ENCODE measurements at regions not wholly inside any gene's neighbourhood (a gene's known extent, or its start where the extent isn't known, plus 50 kb on each side); places are given as distances from the start of the nearest gene placed in this dataset.

GRCh38 chr13:106888148-106888547 lies 320.2 kb upstream of the ARGLU1 start:
- Histone ChIP-seq H3K36me3 (ENCODE audit: control insufficient read depth in 1 of 2, insufficient read depth in 2 of 2, low read length in 2 of 2) (no peaks in the 10 kb centered on the region), H3K27me3 (ENCODE audit: low read depth, low read length) (no peaks in the 10 kb centered on the region), H3K27ac (ENCODE audit: low read length) (no peak overlapping the region), H3K4me3 (ENCODE audit: low read depth in 1 of 2, low read length in 2 of 2) (no peak overlapping the region), H3K4me1 (ENCODE audit: control insufficient read depth in 1 of 2, insufficient read depth in 2 of 2, low read length in 2 of 2) (no peaks in the 10 kb centered on the region), H3K9me3 (ENCODE audit: control insufficient read depth in 1 of 2, low read length in 2 of 2) (peaks cover 0 to 3% of the 10 kb centered on the region in 2 donors)

GRCh38 chr13:106887686-106888085 lies 319.7 kb upstream of the ARGLU1 start:
- Histone ChIP-seq H3K9me3 (ENCODE audit: control insufficient read depth in 1 of 2, low read length in 2 of 2) (peaks cover 0 to 3% of the 10 kb centered on the region in 2 donors), H3K36me3 (ENCODE audit: control insufficient read depth in 1 of 2, insufficient read depth in 2 of 2, low read length in 2 of 2) (no peaks in the 10 kb centered on the region), H3K4me1 (ENCODE audit: control insufficient read depth in 1 of 2, insufficient read depth in 2 of 2, low read length in 2 of 2) (no peaks in the 10 kb centered on the region), H3K27ac (ENCODE audit: low read length) (no peak overlapping the region), H3K4me3 (ENCODE audit: low read depth in 1 of 2, low read length in 2 of 2) (no peak overlapping the region), H3K27me3 (ENCODE audit: low read depth, low read length) (no peaks in the 10 kb centered on the region)

DNA sequence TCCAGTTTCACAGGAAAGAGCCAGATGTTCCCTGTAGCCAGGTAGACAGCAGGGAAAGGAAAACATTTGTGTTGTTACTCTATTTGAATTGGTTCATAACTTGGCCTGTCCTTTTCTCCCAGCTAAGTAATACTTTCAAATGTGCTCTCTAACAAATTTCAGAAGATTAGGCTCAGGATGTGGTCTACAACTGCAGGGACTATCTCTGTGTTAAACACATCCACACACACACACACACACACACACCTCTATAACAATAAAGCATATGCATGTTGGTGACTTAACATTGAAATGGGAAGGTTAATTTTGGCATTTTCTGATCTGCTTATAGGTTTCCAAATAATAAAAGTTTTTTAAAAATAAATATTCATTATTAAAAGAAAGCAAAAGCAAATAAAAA lies 316.0 kb upstream of the ARGLU1 start:
- Histone ChIP-seq H3K9me3 (ENCODE audit: control insufficient read depth in 1 of 2, low read length in 2 of 2) (peaks cover 0 to 1% of the 10 kb centered on the region in 2 donors), H3K4me1 (ENCODE audit: control insufficient read depth in 1 of 2, insufficient read depth in 2 of 2, low read length in 2 of 2) (no peaks in the 10 kb centered on the region)

DNA sequence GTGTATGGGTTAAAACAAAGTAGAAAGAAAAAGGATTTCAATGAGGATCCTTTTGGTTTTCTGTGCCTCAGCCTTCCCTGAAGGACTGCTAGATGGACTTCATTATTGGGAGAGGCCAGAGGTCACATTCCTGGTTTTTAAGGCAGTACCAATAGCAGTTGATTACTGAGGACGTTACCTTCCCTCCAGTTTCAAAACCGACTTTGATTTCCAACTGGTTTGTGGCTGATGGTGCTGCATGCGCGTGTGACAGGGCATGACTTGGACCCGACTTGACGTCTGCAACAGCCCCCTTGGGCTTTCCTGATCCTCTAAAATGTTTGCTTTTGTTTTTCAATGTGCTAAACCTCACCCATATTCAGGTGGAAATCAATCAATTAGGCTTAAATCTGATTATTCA lies 314.3 kb upstream of the ARGLU1 start:
- Histone ChIP-seq H3K27ac (ENCODE audit: low read length) (no peak overlapping the region), H3K4me3 (ENCODE audit: low read depth in 1 of 2, low read length in 2 of 2) (no peak overlapping the region), H3K4me1 (ENCODE audit: control insufficient read depth in 1 of 2, insufficient read depth in 2 of 2, low read length in 2 of 2) (no peaks in the 10 kb centered on the region), H3K9me3 (ENCODE audit: control insufficient read depth in 1 of 2, low read length in 2 of 2) (no peaks in the 10 kb centered on the region), H3K27me3 (ENCODE audit: low read depth, low read length) (no peaks in the 10 kb centered on the region), H3K36me3 (ENCODE audit: control insufficient read depth in 1 of 2, insufficient read depth in 2 of 2, low read length in 2 of 2) (no peaks in the 10 kb centered on the region)

More for the DNA sequence above, 316.0 kb upstream of the ARGLU1 start:
- Histone ChIP-seq H3K27ac (ENCODE audit: low read length) (no peak overlapping the region), H3K4me3 (ENCODE audit: low read depth in 1 of 2, low read length in 2 of 2) (no peak overlapping the region), H3K27me3 (ENCODE audit: low read depth, low read length) (no peaks in the 10 kb centered on the region), H3K36me3 (ENCODE audit: control insufficient read depth in 1 of 2, insufficient read depth in 2 of 2, low read length in 2 of 2) (no peaks in the 10 kb centered on the region)

- H3K27ac ChIP-seq (ENCODE audit: low read length) = no peak overlapping the region
- H3K4me1 ChIP-seq (ENCODE audit: control insufficient read depth in 1 of 2, insufficient read depth in 2 of 2, low read length in 2 of 2) = no peaks in the 10 kb centered on the region
- no peaks in the 10 kb centered on the region for H3K36me3 ChIP-seq (ENCODE audit: control insufficient read depth in 1 of 2, insufficient read depth in 2 of 2, low read length in 2 of 2)
- no peaks in the 10 kb centered on the region for H3K9me3 ChIP-seq (ENCODE audit: control insufficient read depth in 1 of 2, low read length in 2 of 2)
- H3K4me3 ChIP-seq (ENCODE audit: low read depth in 1 of 2, low read length in 2 of 2) = no peak overlapping the region
- H3K27me3 ChIP-seq (ENCODE audit: low read depth, low read length) = no peaks in the 10 kb centered on the region
Observed at GRCh38 chr13:106879806-106880205, 311.9 kb upstream of the ARGLU1 start.

GRCh38 chr13:106874323-106874722 lies 306.4 kb upstream of the ARGLU1 start:
- Histone ChIP-seq H3K27me3 (ENCODE audit: low read depth, low read length) (no peaks in the 10 kb centered on the region), H3K4me1 (ENCODE audit: control insufficient read depth in 1 of 2, insufficient read depth in 2 of 2, low read length in 2 of 2) (no peaks in the 10 kb centered on the region), H3K27ac (ENCODE audit: low read length) (no peak overlapping the region), H3K9me3 (ENCODE audit: control insufficient read depth in 1 of 2, low read length in 2 of 2) (no peaks in the 10 kb centered on the region), H3K36me3 (ENCODE audit: control insufficient read depth in 1 of 2, insufficient read depth in 2 of 2, low read length in 2 of 2) (no peaks in the 10 kb centered on the region), H3K4me3 (ENCODE audit: low read depth in 1 of 2, low read length in 2 of 2) (no peak overlapping the region)

DNA sequence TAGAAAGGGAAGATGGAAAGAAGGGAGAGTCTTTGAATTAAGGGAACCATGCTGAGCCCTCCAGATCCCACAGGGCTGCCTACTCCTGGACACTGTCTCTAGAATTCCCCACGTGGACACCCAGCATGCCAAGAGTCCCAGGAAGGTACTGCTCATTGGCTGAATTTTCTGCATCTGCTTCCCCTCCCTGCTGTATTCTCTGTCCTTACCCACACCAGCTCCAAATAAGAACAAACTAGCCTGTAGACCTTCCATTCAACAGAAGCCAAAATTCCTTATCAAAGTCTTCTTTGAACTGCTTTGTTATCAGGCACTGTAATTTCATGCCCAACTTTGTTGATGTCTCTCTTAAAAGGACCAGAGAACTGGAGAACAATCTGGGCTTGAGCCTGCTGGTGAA lies 305.9 kb upstream of the ARGLU1 start:
- H3K9me3 ChIP-seq (ENCODE audit: control insufficient read depth in 1 of 2, low read length in 2 of 2) = no peaks in the 10 kb centered on the region
- H3K27me3 ChIP-seq (ENCODE audit: low read depth, low read length) = no peaks in the 10 kb centered on the region
- H3K27ac ChIP-seq (ENCODE audit: low read length) = no peak overlapping the region
- no peaks in the 10 kb centered on the region for H3K4me1 ChIP-seq (ENCODE audit: control insufficient read depth in 1 of 2, insufficient read depth in 2 of 2, low read length in 2 of 2)
- H3K36me3 ChIP-seq (ENCODE audit: control insufficient read depth in 1 of 2, insufficient read depth in 2 of 2, low read length in 2 of 2) = no peaks in the 10 kb centered on the region
- no peak overlapping the region for H3K4me3 ChIP-seq (ENCODE audit: low read depth in 1 of 2, low read length in 2 of 2)

- Histone ChIP-seq H3K27ac (ENCODE audit: low read length) (no peak overlapping the region), H3K36me3 (ENCODE audit: control insufficient read depth in 1 of 2, insufficient read depth in 2 of 2, low read length in 2 of 2) (no peaks in the 10 kb centered on the region), H3K27me3 (ENCODE audit: low read depth, low read length) (no peaks in the 10 kb centered on the region), H3K4me1 (ENCODE audit: control insufficient read depth in 1 of 2, insufficient read depth in 2 of 2, low read length in 2 of 2) (no peaks in the 10 kb centered on the region), H3K4me3 (ENCODE audit: low read depth in 1 of 2, low read length in 2 of 2) (peak overlapping the region; percentile 12 to 37), H3K9me3 (ENCODE audit: control insufficient read depth in 1 of 2, low read length in 2 of 2) (no peaks in the 10 kb centered on the region)
Observed at GRCh38 chr13:106867249-106867648, 299.3 kb upstream of the ARGLU1 start.

DNA sequence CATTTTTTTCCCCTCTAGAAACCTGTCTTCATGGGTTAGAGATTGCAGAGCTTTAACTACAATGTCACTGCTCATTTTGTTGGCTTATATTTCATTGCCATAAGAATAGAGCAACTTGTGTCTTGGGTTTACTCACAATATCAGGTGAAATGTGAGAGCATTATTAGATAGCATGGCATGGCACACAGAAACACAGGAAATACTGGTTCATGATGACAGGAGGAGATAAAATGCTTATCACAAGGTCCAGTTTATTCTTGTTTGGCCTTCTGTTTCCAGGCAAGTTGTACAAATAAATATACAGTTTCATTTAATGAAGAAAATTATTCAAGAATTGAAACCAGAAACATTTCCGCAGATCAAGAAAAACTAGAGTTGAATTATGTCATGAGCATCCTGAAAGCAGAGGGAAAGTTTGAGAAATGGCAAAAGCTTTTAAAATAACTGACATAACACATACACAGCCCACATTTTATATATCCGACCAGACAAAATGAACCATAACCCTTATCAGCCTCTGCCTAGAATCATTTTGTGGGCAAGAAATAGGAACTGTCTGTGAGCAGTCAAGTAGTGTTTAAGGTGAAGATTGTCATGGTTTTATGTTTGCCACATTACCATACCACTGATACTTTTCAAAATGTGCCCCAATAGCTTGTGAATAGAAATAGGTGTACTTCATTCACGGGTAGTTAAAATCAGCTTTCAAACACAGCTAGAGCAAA lies 297.9 kb upstream of the ARGLU1 start:
- H3K27me3 ChIP-seq (ENCODE audit: low read depth, low read length) = no peaks in the 10 kb centered on the region
- H3K4me1 ChIP-seq (ENCODE audit: control insufficient read depth in 1 of 2, insufficient read depth in 2 of 2, low read length in 2 of 2) = no peaks in the 10 kb centered on the region
- no peaks in the 10 kb centered on the region for H3K36me3 ChIP-seq (ENCODE audit: control insufficient read depth in 1 of 2, insufficient read depth in 2 of 2, low read length in 2 of 2)
- no peak overlapping the region for H3K27ac ChIP-seq (ENCODE audit: low read length)
- H3K9me3 ChIP-seq (ENCODE audit: control insufficient read depth in 1 of 2, low read length in 2 of 2) = no peaks in the 10 kb centered on the region
- no peak overlapping the region for H3K4me3 ChIP-seq (ENCODE audit: low read depth in 1 of 2, low read length in 2 of 2)

DNA sequence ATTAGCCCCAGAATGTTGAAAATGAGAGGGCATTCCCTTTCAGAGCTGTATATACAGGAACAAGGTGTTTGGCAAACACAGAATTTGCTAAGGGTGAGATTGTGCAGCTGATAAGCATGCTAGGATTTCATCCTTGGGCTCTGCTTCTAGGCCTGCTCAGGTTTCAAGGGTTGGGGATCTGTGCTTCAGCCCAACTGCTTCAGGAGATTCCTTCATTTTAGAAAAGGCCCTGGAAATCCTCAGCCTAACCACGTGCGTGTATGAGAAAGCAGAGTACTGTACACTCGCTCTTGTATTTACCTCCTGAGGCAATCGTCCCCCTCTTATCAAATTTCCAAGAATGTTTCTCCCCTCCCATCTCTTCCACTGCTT lies 291.6 kb upstream of the ARGLU1 start:
- Histone ChIP-seq H3K27ac (ENCODE audit: low read length) (no peak overlapping the region), H3K4me1 (ENCODE audit: control insufficient read depth in 1 of 2, insufficient read depth in 2 of 2, low read length in 2 of 2) (no peaks in the 10 kb centered on the region), H3K9me3 (ENCODE audit: control insufficient read depth in 1 of 2, low read length in 2 of 2) (no peaks in the 10 kb centered on the region), H3K4me3 (ENCODE audit: low read depth in 1 of 2, low read length in 2 of 2) (no peak overlapping the region), H3K27me3 (ENCODE audit: low read depth, low read length) (no peaks in the 10 kb centered on the region), H3K36me3 (ENCODE audit: control insufficient read depth in 1 of 2, insufficient read depth in 2 of 2, low read length in 2 of 2) (no peaks in the 10 kb centered on the region)

DNA sequence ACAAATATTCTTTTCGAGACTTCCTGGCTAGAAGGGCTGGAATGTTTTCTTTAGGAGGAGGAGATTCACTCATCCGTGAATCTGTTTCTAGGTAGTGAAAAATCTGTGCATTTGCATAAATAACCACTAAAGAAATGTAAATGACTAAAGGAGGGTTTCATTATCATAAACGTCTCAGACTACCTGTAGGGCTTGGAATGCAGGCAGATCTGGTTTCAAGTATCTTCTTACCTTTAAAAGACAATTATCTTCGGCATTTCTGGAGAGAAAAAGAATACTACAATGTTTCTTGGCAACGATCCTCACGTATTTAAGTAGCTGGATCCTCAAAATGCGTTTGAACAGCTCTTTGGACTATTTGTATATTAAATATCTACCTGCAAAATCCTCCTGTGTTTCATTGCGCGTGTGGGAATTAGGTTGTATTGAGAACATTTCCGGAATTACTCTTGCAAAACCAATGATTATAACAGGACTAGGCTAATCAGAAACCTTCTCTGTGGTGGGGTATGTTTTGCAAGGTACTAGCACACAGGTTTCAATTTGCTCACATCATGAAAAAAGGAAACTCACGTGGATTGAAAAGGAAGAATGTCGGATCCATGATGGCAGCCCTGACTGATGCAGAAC lies 291.1 kb upstream of the ARGLU1 start:
- Histone ChIP-seq H3K27me3 (ENCODE audit: low read depth, low read length) (no peaks in the 10 kb centered on the region), H3K27ac (ENCODE audit: low read length) (no peak overlapping the region), H3K4me1 (ENCODE audit: control insufficient read depth in 1 of 2, insufficient read depth in 2 of 2, low read length in 2 of 2) (no peaks in the 10 kb centered on the region), H3K9me3 (ENCODE audit: control insufficient read depth in 1 of 2, low read length in 2 of 2) (no peaks in the 10 kb centered on the region), H3K4me3 (ENCODE audit: low read depth in 1 of 2, low read length in 2 of 2) (no peak overlapping the region), H3K36me3 (ENCODE audit: control insufficient read depth in 1 of 2, insufficient read depth in 2 of 2, low read length in 2 of 2) (no peaks in the 10 kb centered on the region)

GRCh38 chr13:106852436-106852835 lies 284.5 kb upstream of the ARGLU1 start:
- Histone ChIP-seq H3K27ac (ENCODE audit: low read length) (no peak overlapping the region), H3K36me3 (ENCODE audit: control insufficient read depth in 1 of 2, insufficient read depth in 2 of 2, low read length in 2 of 2) (no peaks in the 10 kb centered on the region), H3K27me3 (ENCODE audit: low read depth, low read length) (no peaks in the 10 kb centered on the region), H3K4me1 (ENCODE audit: control insufficient read depth in 1 of 2, insufficient read depth in 2 of 2, low read length in 2 of 2) (no peaks in the 10 kb centered on the region), H3K4me3 (ENCODE audit: low read depth in 1 of 2, low read length in 2 of 2) (no peak overlapping the region), H3K9me3 (ENCODE audit: control insufficient read depth in 1 of 2, low read length in 2 of 2) (no peaks in the 10 kb centered on the region)
